Activated naive CD4-positive, alpha-beta T cell treated with anti-CD3 and anti-CD28 coated beads, Interleukin-2, amount 10 ng/mL, durations not matched to agents 7 days and 5 days (primary cell): ENCODE measurements at regions not wholly inside any gene's neighbourhood (a gene's known extent, or its start where the extent isn't known, plus 50 kb on each side); places are given as distances from the start of the nearest gene placed in this dataset.

Source experiments
- CTCF ChIA-PET: fragments of 350-600 bp; sonication (Branson Sonifier 250); formaldehyde crosslinking; loops from one replicate; lab custom pipeline; 2021; ENCODE audit warnings: antibody characterized with exemption; lab: Charles Lee
- DNase-seq: peaks from one replicate; pipeline ENCODE4 v3.0.0-alpha.2; 2020
- H3K27ac Mint-ChIP-seq: one replicate; pipeline ENCODE4 v1.8.0; 2021; ENCODE audit warnings: mild to moderate bottlenecking, moderate library complexity, mixed read lengths
- H3K27me3 Mint-ChIP-seq: one replicate; pipeline ENCODE4 v1.8.0; 2021; ENCODE audit warnings: mild to moderate bottlenecking, mixed read lengths
- H3K36me3 Mint-ChIP-seq: one replicate; pipeline ENCODE4 v1.8.0; 2021; ENCODE audit warnings: mixed read lengths
- H3K4me1 Mint-ChIP-seq: one replicate; pipeline ENCODE4 v1.8.0; 2021; ENCODE audit warnings: mixed read lengths
- H3K4me3 Mint-ChIP-seq: one replicate; pipeline ENCODE4 v1.8.0; 2021; ENCODE audit warnings: mild to moderate bottlenecking, moderate library complexity, mixed read lengths
- H3K9me3 Mint-ChIP-seq: one replicate; pipeline ENCODE4 v1.8.0; 2021; ENCODE audit warnings: mixed read lengths

DNA sequence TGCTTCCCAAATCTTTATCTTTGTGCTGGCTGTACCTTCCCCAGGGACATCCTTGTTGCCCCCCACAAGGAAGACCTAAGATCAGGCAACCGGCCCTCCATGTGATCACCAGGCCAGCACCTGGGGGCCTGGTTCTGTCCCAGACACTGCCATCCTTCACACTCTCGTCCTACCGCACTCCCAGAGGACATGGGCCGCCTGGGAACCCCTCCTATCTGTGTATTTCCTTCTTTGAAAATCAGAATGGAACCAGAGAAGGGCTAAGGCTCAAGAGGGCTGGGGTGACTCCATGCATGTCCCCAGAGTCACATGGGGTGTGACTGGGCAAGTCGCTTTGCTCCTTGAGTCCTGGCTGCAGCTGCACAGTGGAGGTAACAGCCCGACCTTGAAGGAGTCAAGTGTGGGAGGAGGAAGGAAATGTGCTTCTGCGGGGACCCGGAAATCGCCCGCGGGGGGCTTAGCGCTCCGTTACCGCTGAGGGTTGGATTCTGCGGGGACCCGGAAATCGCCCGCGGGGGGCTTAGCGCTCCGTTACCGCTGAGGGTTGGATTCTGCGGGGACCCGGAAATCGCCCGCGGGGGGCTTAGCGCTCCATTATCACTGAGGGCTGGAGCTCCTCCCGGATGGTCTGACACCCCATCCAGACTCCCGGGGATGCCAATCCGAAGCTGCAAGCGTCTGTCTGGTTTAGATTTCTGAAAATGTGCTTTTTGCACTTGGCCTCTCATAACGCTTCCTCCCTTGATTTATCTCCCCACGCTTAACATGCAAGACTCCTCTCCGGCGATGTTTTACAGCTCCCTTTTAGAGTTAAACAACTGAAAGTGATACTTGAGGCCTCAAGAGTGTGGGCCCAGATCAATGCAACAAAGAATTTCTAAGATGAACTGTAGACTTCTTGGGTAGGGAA lies 278.9 kb downstream of the NPHP4 start:
- Mint-ChIP-seq H3K27ac (no peak overlapping the region), H3K4me3 (no peak overlapping the region), H3K9me3 (no peaks in the 10 kb centered on the region), H3K36me3 (no peaks in the 10 kb centered on the region), H3K27me3 (peaks cover 9% of the 10 kb centered on the region), H3K4me1 (no peaks in the 10 kb centered on the region)
- CTCF ChIA-PET, result interaction anchor here (0.5 kb wide), 1 partner anchor 23 kb away, joined by 3 read pairs; no protein-coding TSS in a partner anchor
- no peak for DNase-seq

DNA sequence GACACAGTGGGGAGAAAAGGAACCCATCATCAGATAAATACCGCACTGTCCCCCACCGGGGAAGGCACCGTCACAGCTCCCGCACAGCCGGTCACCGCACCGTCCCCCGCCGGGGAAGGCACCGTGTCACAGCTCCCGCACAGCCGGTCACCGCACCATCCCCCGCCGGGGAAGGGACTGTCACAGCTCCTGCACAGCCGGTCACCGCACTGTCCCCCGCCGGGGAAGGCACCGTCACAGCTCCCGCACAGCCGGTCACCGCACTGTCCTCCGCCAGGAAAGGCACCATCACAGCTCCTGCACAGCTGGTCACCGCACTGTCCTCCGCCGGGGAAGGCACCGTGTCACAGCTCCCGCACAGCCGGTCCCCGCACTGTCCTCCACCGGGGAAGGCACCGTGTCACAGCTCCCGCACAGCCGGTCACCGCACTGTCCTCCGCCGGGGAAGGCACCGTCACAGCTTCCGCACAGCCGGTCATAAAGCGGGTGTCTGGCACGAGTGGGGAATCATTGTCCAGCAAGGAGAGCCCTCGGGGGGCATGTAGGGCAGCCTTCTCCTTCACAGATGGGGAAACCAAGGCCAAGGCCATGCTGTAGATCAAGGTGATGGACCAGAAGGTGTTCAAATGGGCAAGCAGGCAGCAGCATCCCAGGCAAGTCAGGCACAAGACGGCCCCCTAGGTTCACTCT lies 280.1 kb downstream of the NPHP4 start:
- peaks cover 2% of the 10 kb centered on the region for H3K27me3 Mint-ChIP-seq
- no peaks in the 10 kb centered on the region for H3K4me1 Mint-ChIP-seq
- no peak for DNase-seq
- no peaks in the 10 kb centered on the region for H3K36me3 Mint-ChIP-seq
- CTCF ChIA-PET, result interaction anchor here (0.6 kb wide), 1 partner anchor 764 kb away, joined by 3 read pairs; no protein-coding TSS in a partner anchor
- H3K27ac Mint-ChIP-seq, result no peak overlapping the region
- no peaks in the 10 kb centered on the region for H3K9me3 Mint-ChIP-seq
- H3K4me3 Mint-ChIP-seq, result no peak overlapping the region

DNA sequence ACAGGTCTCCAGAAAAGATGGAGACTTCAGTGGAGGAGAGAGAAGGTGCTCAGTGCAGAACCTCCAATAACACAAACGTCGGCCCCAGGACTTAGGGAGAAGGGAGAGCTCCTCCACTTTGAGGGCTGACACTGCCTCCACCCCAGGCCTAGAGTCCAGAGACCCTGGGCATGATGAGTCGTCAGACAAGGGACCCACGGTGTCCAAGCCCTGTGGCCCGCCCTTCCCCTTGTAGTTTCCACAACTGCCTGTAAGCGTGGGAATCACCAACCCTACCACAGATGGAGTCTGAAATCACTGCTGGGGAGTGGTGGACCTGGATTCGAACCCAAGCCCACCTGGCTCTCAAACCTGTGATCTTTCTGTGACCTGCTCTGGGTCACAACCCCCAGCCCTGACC lies 281.1 kb downstream of the NPHP4 start:
- no peak for DNase-seq
- no peaks in the 10 kb centered on the region for H3K4me1 Mint-ChIP-seq
- H3K27me3 Mint-ChIP-seq, result no peaks in the 10 kb centered on the region
- H3K9me3 Mint-ChIP-seq, result no peaks in the 10 kb centered on the region
- no peaks in the 10 kb centered on the region for H3K36me3 Mint-ChIP-seq
- CTCF ChIA-PET, result no interaction called here
- no peak overlapping the region for H3K4me3 Mint-ChIP-seq
- no peak overlapping the region for H3K27ac Mint-ChIP-seq

DNA sequence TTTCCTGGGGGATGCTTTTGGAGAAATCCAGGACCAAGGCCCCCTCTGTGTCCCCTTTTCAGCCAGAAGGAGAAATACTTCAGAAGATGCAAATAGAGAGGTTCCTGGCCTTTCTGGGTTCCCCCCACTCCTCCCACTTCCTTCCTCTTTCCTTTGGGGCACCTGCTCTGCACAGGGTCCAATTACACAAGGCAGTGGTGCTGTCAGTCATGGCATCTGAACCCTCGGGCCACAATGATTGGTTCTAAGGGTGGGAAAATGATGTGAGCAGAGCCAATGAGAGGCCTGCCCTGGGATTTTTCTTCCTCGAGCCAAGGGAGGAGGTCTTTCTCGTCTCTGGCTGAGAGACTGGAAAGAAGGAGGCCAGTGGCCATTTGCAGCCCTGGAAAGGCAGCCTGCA lies 282.2 kb downstream of the NPHP4 start:
- no peak for DNase-seq
- H3K4me1 Mint-ChIP-seq, result no peaks in the 10 kb centered on the region
- no peak overlapping the region for H3K4me3 Mint-ChIP-seq
- H3K27ac Mint-ChIP-seq, result no peak overlapping the region
- H3K36me3 Mint-ChIP-seq, result no peaks in the 10 kb centered on the region
- CTCF ChIA-PET, result no interaction called here
- H3K9me3 Mint-ChIP-seq, result no peaks in the 10 kb centered on the region
- no peaks in the 10 kb centered on the region for H3K27me3 Mint-ChIP-seq

DNA sequence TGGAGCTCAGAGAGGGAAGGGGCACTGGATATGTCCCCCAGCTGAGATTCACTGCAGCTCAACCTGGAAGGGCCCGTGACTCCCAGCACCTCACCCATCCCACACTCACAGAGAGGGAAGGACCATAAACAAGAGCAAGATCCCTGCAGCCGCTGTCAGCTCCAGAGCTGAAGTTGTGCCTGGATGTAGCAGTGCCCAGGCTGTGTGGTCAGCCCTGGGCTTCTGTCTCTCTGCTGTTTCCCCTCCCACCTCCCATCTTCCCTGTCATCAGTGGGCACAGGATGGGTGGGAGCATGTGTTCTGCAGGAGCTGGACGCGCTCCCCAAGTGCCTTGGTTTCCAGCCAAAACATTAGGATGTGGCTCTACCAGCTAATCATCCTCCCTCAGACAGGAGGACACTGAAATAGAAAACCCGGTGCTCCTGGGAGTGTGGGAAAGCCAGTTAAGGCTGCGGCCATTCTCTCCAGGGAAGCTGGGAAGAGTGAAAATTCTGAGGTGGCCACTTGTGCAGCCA lies 282.7 kb downstream of the NPHP4 start:
- CTCF ChIA-PET, result no interaction called here
- H3K36me3 Mint-ChIP-seq, result no peaks in the 10 kb centered on the region

DNA sequence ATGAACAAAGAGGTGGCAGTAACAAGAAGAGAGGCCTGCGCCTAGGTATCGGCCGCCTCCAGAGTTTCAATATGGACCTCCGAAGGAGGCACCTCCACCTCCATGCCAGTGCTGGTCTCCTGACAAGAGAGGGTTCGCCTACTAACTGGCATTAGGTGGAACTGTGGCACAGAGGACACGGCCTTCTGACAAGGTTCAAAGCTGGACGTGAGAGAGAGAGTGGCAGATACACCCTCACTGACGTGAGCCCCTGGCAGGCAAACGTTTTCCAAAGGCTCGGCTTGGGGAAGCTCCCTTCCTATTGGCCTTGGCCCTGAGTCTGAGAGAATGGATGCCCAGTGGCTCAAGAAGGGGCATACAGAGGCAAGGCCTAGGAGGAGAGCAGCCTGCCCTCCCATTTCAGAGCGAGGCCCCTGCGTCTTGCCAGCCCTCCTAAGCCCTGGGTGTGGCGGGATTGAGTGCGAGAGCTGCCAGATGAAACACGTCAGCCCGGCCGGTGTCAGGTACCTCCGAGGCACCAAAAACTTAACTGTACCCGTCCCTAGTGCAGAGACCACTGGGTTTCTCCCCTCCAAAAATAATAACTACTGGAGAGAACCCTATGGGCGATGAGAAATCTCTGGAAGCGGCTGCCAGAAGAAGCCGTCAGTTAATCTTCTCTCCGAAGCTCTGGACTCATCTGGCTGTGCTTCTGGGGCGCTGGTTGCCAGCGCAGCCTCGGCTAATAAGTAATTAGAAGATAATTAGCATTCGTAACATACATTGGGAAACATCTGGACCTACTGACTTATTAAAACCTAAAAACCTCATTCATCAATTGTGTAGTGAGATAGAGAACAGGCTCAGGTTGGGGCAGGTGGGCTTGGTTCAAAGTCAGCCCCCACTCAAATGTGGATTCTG lies 283.6 kb downstream of the NPHP4 start:
- Mint-ChIP-seq H3K27ac (no peak overlapping the region), H3K4me3 (no peak overlapping the region), H3K4me1 (no peaks in the 10 kb centered on the region), H3K9me3 (no peaks in the 10 kb centered on the region), H3K27me3 (no peaks in the 10 kb centered on the region), H3K36me3 (no peaks in the 10 kb centered on the region)
- DNase-seq, result no peak
- CTCF ChIA-PET, result no interaction called here

More for the DNA sequence above, 282.7 kb downstream of the NPHP4 start:
- Mint-ChIP-seq H3K4me1 (no peaks in the 10 kb centered on the region), H3K9me3 (no peaks in the 10 kb centered on the region), H3K27ac (no peak overlapping the region), H3K4me3 (no peak overlapping the region), H3K27me3 (no peaks in the 10 kb centered on the region)
- DNase-seq, result no peak

DNA sequence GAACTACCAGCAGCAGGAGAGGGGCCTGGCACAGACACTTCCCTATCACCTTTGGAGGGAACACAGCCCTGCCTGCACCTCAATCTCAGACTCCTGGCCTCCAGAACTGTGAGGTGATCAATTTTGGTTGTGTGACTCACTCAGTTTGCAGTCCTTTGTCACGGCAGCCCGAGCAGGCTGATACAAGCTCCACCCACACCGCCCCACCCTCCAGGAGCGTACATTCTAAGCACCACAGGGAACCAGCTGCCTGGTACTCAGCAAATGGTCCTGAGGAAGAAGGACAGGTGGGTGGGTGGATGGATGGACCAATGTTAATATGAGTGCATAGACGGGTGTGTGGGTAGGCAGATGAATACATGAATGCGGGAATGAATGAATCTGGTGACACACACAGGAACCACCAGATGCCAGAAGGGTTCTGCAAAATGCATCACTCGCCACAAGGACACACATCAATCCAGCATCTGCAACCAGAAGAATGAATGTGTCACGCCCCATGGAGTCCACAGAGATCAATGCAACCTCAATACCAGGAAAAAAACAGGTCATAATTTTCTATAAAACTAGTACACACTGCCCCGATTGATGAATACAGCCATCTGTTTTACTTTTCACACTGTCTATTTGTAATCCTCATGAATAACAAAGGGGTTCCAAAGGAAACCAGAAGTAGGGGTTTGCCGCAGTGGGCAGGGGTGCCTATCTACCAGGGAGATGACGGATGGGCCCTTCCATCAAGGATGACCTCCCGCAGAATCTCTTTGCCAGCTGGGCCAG lies 284.5 kb downstream of the NPHP4 start:
- H3K4me3 Mint-ChIP-seq, result no peak overlapping the region
- CTCF ChIA-PET, result no interaction called here
- no peak for DNase-seq
- H3K36me3 Mint-ChIP-seq, result no peaks in the 10 kb centered on the region
- peaks cover 4% of the 10 kb centered on the region for H3K27me3 Mint-ChIP-seq
- H3K9me3 Mint-ChIP-seq, result no peaks in the 10 kb centered on the region
- no peak overlapping the region for H3K27ac Mint-ChIP-seq
- H3K4me1 Mint-ChIP-seq, result no peaks in the 10 kb centered on the region

DNA sequence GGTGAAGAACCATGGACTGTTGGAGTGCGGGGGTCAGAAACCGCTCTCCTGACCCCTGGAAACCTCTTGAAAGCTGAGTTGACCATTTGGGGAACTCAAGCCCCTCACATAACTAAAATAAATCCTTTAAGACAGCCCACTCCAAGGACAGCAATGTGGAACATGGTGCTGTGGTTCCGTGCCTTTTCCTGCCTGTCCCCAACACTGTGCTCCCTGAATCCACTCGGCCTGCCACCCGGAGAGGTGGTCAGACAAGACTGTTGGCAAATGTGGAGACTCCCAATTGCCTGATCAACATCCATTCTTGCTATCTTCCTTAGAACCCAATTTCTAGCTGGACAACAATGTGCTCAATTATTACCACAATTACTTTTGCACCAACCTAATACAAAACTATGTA lies 286.0 kb downstream of the NPHP4 start:
- H3K4me3 Mint-ChIP-seq, result no peak overlapping the region
- H3K4me1 Mint-ChIP-seq, result no peaks in the 10 kb centered on the region
- CTCF ChIA-PET, result no interaction called here
- H3K27me3 Mint-ChIP-seq, result peaks cover 4% of the 10 kb centered on the region
- DNase-seq, result no peak
- H3K9me3 Mint-ChIP-seq, result no peaks in the 10 kb centered on the region
- H3K27ac Mint-ChIP-seq, result no peak overlapping the region
- H3K36me3 Mint-ChIP-seq, result no peaks in the 10 kb centered on the region

DNA sequence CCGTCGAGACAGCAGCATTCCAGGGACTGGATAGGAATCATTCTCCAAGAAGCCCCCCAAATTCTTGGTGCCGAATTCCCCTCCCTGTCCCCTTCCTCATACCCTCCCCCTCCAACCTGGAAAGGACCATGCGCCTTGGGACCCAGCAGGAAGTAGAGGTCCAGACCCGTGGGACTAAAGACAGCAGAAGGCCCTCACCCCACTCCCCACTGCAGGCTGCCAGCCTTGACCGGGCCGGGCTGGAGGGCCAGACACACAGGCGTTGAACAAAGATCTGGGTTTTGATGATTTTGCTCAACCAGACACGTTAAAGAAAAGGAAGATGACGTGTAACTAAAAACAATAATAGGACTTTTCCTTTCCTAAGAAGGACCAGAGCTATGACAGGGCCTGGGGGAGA lies 286.5 kb downstream of the NPHP4 start:
- no peak overlapping the region for H3K4me3 Mint-ChIP-seq
- no peak overlapping the region for H3K27ac Mint-ChIP-seq
- DNase-seq, result no peak
- peaks cover 4% of the 10 kb centered on the region for H3K27me3 Mint-ChIP-seq
- CTCF ChIA-PET, result no interaction called here
- H3K4me1 Mint-ChIP-seq, result no peaks in the 10 kb centered on the region
- H3K36me3 Mint-ChIP-seq, result no peaks in the 10 kb centered on the region
- no peaks in the 10 kb centered on the region for H3K9me3 Mint-ChIP-seq

DNA sequence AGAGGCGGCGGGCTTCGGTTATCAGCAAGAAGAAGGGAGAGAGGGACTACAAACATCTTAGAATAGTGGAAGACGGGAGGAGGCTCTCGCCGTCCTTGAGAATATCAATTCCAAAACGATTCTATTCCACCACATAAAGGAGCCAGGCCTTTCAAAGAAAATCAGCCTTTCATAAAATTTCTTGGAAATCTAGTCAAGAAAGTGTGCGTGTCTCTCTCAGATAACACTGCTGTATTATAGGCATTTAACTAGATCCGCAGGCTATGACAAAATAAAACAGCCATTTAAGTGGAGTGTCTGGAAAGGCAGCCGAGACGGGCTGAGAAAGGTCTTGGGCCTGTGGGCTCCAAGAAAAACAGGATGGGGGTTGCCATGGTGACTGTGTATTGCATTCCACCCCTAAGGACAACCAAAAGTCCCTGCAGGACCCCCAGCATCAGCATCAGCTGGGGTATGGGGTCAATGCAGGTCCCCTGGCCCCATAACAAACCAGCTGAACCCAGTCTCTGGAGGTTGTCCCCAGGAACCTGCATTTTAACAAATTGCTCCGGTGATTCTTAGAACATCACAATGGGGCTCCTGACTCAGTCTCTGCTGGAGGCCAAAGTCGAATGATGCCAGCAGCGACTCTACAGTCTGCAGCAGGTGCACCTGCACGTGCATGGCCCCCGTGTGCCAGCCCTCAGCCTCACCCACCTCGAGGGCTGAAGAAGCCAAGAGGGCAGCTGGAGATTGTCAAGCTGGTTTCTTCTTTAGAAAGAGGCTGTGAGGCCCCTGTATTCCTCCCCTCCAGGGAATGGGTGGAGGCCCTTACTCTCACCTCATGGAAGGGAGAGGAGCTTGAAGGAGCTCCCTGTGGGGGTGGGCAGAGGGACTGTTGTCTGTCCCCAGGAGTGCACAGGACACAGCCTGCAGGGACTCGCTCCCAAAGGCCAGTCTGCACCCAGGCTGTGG lies 287.4 kb downstream of the NPHP4 start:
- Mint-ChIP-seq H3K4me1 (no peaks in the 10 kb centered on the region), H3K36me3 (no peaks in the 10 kb centered on the region), H3K27me3 (peaks cover 4% of the 10 kb centered on the region), H3K9me3 (no peaks in the 10 kb centered on the region), H3K4me3 (no peak overlapping the region), H3K27ac (no peak overlapping the region)
- no peak for DNase-seq
- CTCF ChIA-PET, result no interaction called here

DNA sequence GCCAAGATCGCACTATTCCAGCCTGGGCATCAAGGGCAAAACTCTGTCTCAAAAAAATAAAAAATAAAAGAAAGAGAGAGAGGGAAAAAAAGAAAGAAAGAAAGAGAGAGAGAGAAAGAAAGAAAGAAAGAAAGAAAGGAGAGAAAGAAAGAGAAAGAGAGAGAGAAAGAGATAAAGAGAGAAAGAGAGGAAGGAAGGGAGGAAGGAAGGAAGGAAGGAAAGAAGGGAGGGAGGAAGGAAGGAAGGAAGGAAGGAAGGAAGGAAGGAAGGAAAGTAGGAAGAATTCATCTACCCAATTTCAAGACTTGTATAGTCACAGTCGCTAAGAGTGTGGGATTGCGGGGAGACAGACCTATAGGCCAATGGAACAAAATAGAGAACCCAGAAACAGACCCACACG lies 290.6 kb downstream of the NPHP4 start:
- H3K27ac Mint-ChIP-seq, result no peak overlapping the region
- H3K9me3 Mint-ChIP-seq, result no peaks in the 10 kb centered on the region
- no peak for DNase-seq
- H3K4me3 Mint-ChIP-seq, result no peak overlapping the region
- H3K36me3 Mint-ChIP-seq, result no peaks in the 10 kb centered on the region
- no peaks in the 10 kb centered on the region for H3K4me1 Mint-ChIP-seq
- CTCF ChIA-PET, result no interaction called here
- peaks cover 11% of the 10 kb centered on the region for H3K27me3 Mint-ChIP-seq

DNA sequence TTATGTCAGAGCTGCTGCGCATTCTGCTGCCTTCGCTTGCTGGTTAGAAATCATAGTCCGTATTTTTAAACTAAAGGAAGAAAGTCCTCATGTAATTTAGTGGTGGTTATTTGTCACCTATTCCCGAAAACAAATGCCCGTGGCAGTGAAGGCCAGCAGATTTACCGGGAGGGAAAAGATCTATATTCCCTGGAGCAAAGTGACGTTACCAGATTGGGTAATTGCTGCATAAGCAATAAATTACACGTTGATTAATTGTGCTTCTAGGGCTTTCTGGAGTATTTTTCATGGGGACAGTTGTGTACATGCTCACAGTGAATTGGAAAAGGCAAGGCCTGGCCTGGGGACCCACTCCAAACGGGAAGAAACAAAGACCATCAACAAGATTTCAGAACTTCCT lies 298.7 kb downstream of the NPHP4 start:
- H3K27me3 Mint-ChIP-seq, result peaks cover 7% of the 10 kb centered on the region
- no peaks in the 10 kb centered on the region for H3K4me1 Mint-ChIP-seq
- H3K36me3 Mint-ChIP-seq, result no peaks in the 10 kb centered on the region
- CTCF ChIA-PET, result no interaction called here
- H3K9me3 Mint-ChIP-seq, result no peaks in the 10 kb centered on the region
- DNase-seq, result no peak
- no peak overlapping the region for H3K27ac Mint-ChIP-seq
- no peak overlapping the region for H3K4me3 Mint-ChIP-seq

DNA sequence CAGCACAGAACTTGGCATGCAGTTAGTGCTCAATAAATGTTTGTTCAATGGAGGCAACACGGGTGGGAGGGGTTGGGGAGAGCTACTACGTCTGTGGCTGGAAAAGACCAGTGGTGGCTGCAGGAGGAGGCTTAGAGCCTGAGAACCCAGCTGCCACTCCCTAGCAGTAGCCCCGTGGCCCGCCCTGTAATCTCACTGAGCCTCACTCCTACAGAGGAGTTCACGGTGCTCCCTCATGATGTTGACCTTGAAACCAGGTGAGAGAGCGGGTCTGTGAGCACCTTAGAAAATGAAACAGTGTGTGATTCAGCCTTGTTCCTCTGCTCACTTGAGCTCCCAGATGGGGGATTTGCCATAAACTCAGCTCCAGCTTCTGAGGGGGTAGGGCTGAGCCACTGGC lies 299.6 kb downstream of the NPHP4 start:
- CTCF ChIA-PET, result no interaction called here
- H3K9me3 Mint-ChIP-seq, result no peaks in the 10 kb centered on the region
- H3K4me3 Mint-ChIP-seq, result no peak overlapping the region
- H3K27me3 Mint-ChIP-seq, result peaks cover under 1% of the 10 kb centered on the region
- H3K27ac Mint-ChIP-seq, result no peak overlapping the region
- no peaks in the 10 kb centered on the region for H3K36me3 Mint-ChIP-seq
- no peak for DNase-seq
- no peaks in the 10 kb centered on the region for H3K4me1 Mint-ChIP-seq
